Endothelial cell of umbilical vein (primary cell): ENCODE measurements at regions not wholly inside any gene's neighbourhood (a gene's known extent, or its start where the extent isn't known, plus 50 kb on each side); places are given as distances from the start of the nearest gene placed in this dataset.

Experiments
- BruUV-seq: library from RNA; stranded (reverse); fragments of 400-500 nt; replicated peaks from 2 replicates; lab custom pipeline; 2021; lab: Mats Ljungman, UMichigan
- CTCF ChIA-PET: fragments of 300-600, 350-600 bp; sonication (Branson Sonifier 250); formaldehyde crosslinking; loops from one replicate; lab custom pipeline; 2021; ENCODE audit warnings: antibody characterized with exemption, inconsistent platforms; lab: Charles Lee
- POLR2A ChIA-PET: fragments of 300-600, 350-600 bp; sonication (Branson Sonifier 250); formaldehyde crosslinking; loops from one replicate; lab custom pipeline; 2021; ENCODE audit warnings: antibody characterized with exemption, inconsistent platforms; lab: Charles Lee
- DNase-seq: peaks from one replicate; pipeline ENCODE4 v3.0.0-alpha.2; 2011; ENCODE audit warnings: low read depth, low spot score
- FAIRE-seq: peaks from 2 replicates; lab custom pipeline; 2011; peaks lifted over from hg19 to GRCh38; lab: Jason Lieb, UNC
- H2AFZ ChIP-seq: 2 replicates; pipeline ENCODE4 v1.6.0; 2012; ENCODE audit warnings: low read depth, low read length, control low read depth, inconsistent platforms
- H3K27ac ChIP-seq: 2 replicates; pipeline ENCODE4 v1.5.1; 2011; ENCODE audit warnings: low read depth, mild to moderate bottlenecking, control low read depth, low read length, moderate library complexity; ENCODE audit not compliant: insufficient read depth
- H3K27me3 ChIP-seq, 2 experiments: 2 replicates each; pipeline versions ENCODE4 v1.6.0 to v1.6.1; 2011; ENCODE audit warnings: low read length in 2 of 2, mixed read lengths in 1 of 2; ENCODE audit not compliant: control insufficient read depth in 2 of 2, insufficient read depth in 2 of 2
- H3K36me3 ChIP-seq, 2 experiments: 2 replicates in 1 of 2; 3 replicates in 1 of 2; pipeline ENCODE4 v1.5.1; 2011; ENCODE audit warnings: low read length in 2 of 2, mild to moderate bottlenecking in 1 of 2, moderate library complexity in 1 of 2; ENCODE audit not compliant: control insufficient read depth in 2 of 2, insufficient read depth in 2 of 2; ENCODE audit errors: extremely low read depth in 1 of 2
- H3K4me1 ChIP-seq: 3 replicates; pipeline ENCODE4 v1.5.1; 2011; ENCODE audit warnings: mild to moderate bottlenecking, low read length; ENCODE audit not compliant: control insufficient read depth, insufficient read depth; ENCODE audit errors: extremely low read depth
- H3K4me2 ChIP-seq: 2 replicates; pipeline ENCODE4 v1.6.1; 2011; ENCODE audit warnings: low read length, control low read depth, mixed read lengths; ENCODE audit not compliant: insufficient read depth
- H3K4me3 ChIP-seq, 3 experiments: fragments of 200-600 bp in 1 of 3; sonication (generic), shearing (Covaris generic) in 1 of 3; replicated peaks in 1 of 3; 2 replicates each; pipeline ENCODE4 v1.5.1; 2011 to 2016; ENCODE audit warnings: control low read depth in 3 of 3, low read length in 3 of 3, mild to moderate bottlenecking in 2 of 3, inconsistent platforms in 1 of 3, low read depth in 1 of 3, moderate library complexity in 1 of 3; ENCODE audit not compliant: insufficient read depth in 1 of 3
- H3K79me2 ChIP-seq: 2 replicates; pipeline ENCODE4 v1.6.0; 2012; ENCODE audit warnings: low read length, inconsistent platforms; ENCODE audit not compliant: control insufficient read depth, insufficient read depth
- H3K9ac ChIP-seq: replicated peaks from 2 replicates; pipeline ENCODE3; 2011; ENCODE audit warnings: low read length, control low read depth; ENCODE audit not compliant: insufficient read depth; ENCODE audit errors: extremely low read depth
- H3K9me1 ChIP-seq: replicated peaks from 3 replicates; pipeline ENCODE4 v1.6.0; 2011; ENCODE audit warnings: mild to moderate bottlenecking, low read length; ENCODE audit not compliant: control insufficient read depth, insufficient read depth; ENCODE audit errors: extremely low read depth
- H3K9me3 ChIP-seq: replicated peaks from 2 replicates; pipeline ENCODE4 v1.5.1; 2012; ENCODE audit warnings: low read length, inconsistent platforms; ENCODE audit not compliant: control insufficient read depth, insufficient read depth
- H4K20me1 ChIP-seq: replicated peaks from 2 replicates; pipeline ENCODE3; 2011; ENCODE audit warnings: mild to moderate bottlenecking, low read length; ENCODE audit not compliant: control insufficient read depth, insufficient read depth; ENCODE audit errors: extremely low read depth
- CTCF ChIP-seq, 2 donors: IDR thresholded peaks; 1 replicate in 1 of 2; 2 replicates in 1 of 2; pipeline ENCODE4 v1.5.1; 2011; ENCODE audit warnings: low read length in 2 of 2, mild to moderate bottlenecking in 2 of 2, moderate library complexity in 2 of 2, control low read depth in 1 of 2, inconsistent platforms in 1 of 2, low read depth in 1 of 2; ENCODE audit not compliant: insufficient read depth in 1 of 2; ENCODE audit errors: extremely low read depth in 1 of 2
- EZH2 ChIP-seq: IDR thresholded peaks from 2 replicates; pipeline ENCODE4 v1.6.1; 2012; ENCODE audit warnings: borderline replicate concordance, low read depth, mild to moderate bottlenecking, moderate library complexity, low read length, inconsistent platforms; ENCODE audit not compliant: severe bottlenecking
- FOS ChIP-seq: IDR thresholded peaks from 2 replicates; pipeline ENCODE4 v1.6.1; 2011; ENCODE audit warnings: mild to moderate bottlenecking, low read length, moderate library complexity, borderline replicate concordance; ENCODE audit not compliant: insufficient read depth
- GATA2 ChIP-seq: IDR thresholded peaks from 2 replicates; pipeline ENCODE4 v1.7.0; 2011; ENCODE audit warnings: low read depth, mild to moderate bottlenecking, moderate library complexity, mixed read lengths, low read length; ENCODE audit not compliant: insufficient read length, insufficient read depth
- JUN ChIP-seq: IDR thresholded peaks from 2 replicates; pipeline ENCODE4 v1.6.1; 2011; ENCODE audit warnings: borderline replicate concordance, low read depth; ENCODE audit not compliant: insufficient read length, insufficient read depth
- MAX ChIP-seq: IDR thresholded peaks from 2 replicates; pipeline ENCODE4 v1.6.1; 2011; ENCODE audit not compliant: insufficient read depth, insufficient read length
- MYC ChIP-seq: IDR thresholded peaks from one replicate; pipeline ENCODE4 v1.6.1; 2011; ENCODE audit warnings: mild to moderate bottlenecking, low read depth, low read length
- POLR2A ChIP-seq: IDR thresholded peaks from 2 replicates; pipeline ENCODE4 v1.6.1; 2012; ENCODE audit warnings: low read depth, mild to moderate bottlenecking, control low read depth, low read length
- POLR2AphosphoS5 ChIP-seq: IDR thresholded peaks from 2 replicates; pipeline ENCODE4 v1.6.1; 2012; ENCODE audit warnings: low read depth, mild to moderate bottlenecking, control low read depth, low read length, moderate library complexity; ENCODE audit not compliant: insufficient read depth
- dilution Hi-C: fragments of 300-500 bp; cut with MboI; formaldehyde crosslinking; loops from one replicate; pipeline ENCODE4 v1.15.0; 2019; ENCODE audit warnings: low sequenced_read_pairs; ENCODE audit not compliant: extremely low pct_ligation_motif_present
- intact Hi-C: fragments of 100-400 bp; cut with micrococcal nuclease; formaldehyde crosslinking; loops from one replicate; pipeline ENCODE4 v1.10.0; 2022

GRCh38 chr3:117303443-117303842, 593.9 kb downstream of the TUSC7 start:
- no peak overlapping the region for H3K9ac ChIP-seq
- ChIA-PET CTCF (no interaction called here), POLR2A (no interaction called here)
- H4K20me1 ChIP-seq: no peaks in the 10 kb centered on the region
- H3K79me2 ChIP-seq: no peaks in the 10 kb centered on the region
- no peak overlapping the region for H3K4me2 ChIP-seq
- H3K36me3 ChIP-seq: no peaks in the 10 kb centered on the region
- no TSS peak for BruUV-seq
- H3K27me3 ChIP-seq: no peaks in the 10 kb centered on the region
- no peak overlapping the region for H3K4me3 ChIP-seq
- H3K4me1 ChIP-seq: no peaks in the 10 kb centered on the region
- H3K27ac ChIP-seq: no peak overlapping the region
- DNase-seq: no peak
- FAIRE-seq: no peak
- H3K9me1 ChIP-seq: no peaks in the 10 kb centered on the region
- dilution Hi-C loops: no loop called here
- intact Hi-C loops: no loop called here
- H3K9me3 ChIP-seq: no peaks in the 10 kb centered on the region
- H2AFZ ChIP-seq: no peak overlapping the region
- TF ChIP-seq GATA2 (no peak), JUN (no peak), MAX (no peak), POLR2AphosphoS5 (no peak), EZH2 (no peak), MYC (no peak), CTCF (IDR thresholded peaks at IDR 0.05; ENCODE audit: extremely low read depth in 1 of 2, insufficient read depth in 1 of 2, low read depth in 1 of 2, low read length in 2 of 2) (no peak), FOS (no peak), POLR2A (no peak)
